ENCODE measurements at regions not wholly inside any gene's neighbourhood (a gene's known extent, or its start where the extent isn't known, plus 50 kb on each side); places are given as distances from the start of the nearest gene placed in this dataset.
"Not testable (repeated sequence)": the region's sequence is repeated elsewhere in the genome, so short reads cannot be mapped to it uniquely, and the experiment has no call there.

DNA sequence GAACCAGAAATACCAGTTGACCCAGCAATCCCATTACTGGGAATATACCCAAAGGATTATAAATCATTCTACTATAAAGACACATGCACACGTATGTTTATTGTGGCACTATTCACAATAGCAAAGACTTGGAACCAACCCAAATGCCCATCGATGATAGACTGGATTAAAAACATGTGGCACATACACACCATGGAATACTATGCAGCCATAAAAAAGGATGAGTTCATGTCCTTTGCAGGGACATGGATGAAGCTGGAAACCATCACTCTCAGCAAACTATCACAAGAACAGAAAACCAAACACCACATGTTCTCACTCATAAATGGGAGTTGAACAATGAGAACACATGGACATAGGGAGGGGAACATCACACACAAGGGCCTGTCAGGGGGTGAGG is 86.2 kb upstream of the SETMAR start:
- not testable (repeated sequence) for DNase-seq (ENCODE audit: low read depth in 4 of 4, low spot score in 3 of 4)

DNA sequence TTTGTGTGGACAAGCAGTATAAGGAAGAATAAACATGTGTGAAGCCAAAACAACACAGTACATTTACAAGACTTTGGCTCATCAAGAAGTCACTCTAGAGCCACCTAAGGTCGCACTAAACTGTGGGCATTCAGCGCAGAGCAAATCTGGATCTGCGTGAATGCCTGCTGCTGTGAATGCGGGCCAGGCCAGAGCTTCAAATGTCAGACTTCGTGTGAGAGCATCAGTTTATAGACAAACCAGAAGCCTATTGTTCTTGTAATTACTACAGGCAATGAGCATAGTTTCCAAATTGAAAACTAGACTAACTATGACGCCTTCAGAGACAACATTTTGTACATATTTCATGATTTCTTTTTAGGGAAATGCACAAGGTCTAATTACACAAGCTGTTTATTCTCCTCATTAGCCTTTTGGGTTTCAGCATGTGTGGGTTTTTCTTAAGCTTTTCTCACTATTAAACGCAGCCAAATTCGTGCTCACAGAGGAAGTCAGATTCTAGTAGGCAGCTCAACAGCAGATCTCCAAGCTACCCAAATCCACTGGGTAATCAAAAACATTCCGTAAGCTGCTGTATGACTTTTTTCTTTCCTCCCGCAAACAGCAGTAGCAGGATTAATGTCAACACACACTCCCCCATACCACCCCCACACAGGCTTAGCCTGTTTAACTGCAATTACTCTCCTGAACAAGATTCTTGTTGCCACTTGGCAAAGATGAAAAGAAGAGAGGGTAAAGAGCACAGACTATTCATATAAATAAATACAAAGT is 84.5 kb upstream of the SETMAR start:
- DNase-seq (ENCODE audit: low read depth in 4 of 4, low spot score in 3 of 4): peak; percentile 8 to 37 (median 22)

DNA sequence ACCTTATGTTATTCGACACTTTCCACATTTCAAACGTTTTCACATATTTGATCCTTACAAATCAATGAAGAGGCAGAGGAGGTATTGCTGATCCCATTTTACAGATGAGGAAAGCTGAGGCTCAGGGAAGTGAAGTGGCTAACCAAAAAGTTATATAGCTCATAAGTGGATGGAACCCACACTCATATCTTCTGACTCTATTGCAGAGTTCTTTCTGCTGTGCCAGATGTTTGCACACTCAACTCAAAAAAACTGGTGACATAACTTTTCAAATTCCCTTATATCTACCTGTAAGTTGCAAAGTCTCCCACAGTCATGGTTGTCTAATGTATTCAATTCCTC is 84.0 kb upstream of the SETMAR start:
- no peak for DNase-seq (ENCODE audit: low read depth in 4 of 4, low spot score in 3 of 4)

DNA sequence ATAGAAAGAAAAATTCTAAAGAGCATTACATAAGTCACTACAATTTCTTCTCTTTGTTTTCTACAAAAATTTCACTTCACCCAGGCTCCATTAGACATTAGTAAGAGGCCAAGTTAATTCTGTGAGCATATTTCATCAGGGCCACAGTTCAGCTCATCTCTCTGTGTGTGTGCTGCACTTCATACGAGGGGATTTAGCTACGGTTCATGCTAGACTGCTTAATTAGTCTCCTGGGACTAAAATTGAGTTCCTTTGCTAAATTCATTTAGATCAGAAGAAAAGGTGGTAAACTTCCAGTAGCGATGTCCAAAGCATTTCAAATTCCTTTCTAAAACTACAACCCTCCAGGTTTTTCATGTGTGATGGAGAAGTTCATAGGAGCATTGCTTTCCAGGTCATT is 83.1 kb upstream of the SETMAR start:
- no peak for DNase-seq (ENCODE audit: low read depth in 4 of 4, low spot score in 3 of 4)

DNA sequence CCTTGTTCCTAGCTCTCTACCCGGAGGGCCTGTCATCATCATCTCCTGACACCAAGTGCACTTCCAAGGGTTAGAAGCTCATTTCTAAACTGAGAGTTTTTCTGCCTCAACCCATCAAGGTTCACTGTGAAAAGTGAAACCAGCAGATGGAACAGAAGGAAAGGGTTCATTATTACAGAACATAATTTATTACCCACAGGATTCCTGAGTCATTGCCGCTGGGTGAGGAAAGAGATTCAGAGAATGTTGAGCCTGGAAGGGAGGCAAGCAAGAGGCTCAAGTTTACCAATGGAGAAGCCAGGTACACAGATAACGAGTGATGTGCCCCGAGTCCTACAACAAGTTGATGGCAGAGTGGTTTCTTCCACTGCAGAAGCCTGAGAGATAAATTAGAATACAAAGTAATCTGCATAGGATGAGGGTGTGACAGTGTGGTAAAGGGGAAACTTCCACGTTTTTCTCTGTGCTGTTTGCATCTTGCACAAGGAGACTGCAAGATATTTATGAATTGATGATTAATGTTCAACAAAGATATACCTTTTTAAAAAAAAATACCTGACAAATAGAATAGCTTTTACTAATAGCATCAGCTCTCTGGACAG is 80.5 kb upstream of the SETMAR start:
- DNase-seq (ENCODE audit: low read depth in 4 of 4, low spot score in 3 of 4): no peak

DNA sequence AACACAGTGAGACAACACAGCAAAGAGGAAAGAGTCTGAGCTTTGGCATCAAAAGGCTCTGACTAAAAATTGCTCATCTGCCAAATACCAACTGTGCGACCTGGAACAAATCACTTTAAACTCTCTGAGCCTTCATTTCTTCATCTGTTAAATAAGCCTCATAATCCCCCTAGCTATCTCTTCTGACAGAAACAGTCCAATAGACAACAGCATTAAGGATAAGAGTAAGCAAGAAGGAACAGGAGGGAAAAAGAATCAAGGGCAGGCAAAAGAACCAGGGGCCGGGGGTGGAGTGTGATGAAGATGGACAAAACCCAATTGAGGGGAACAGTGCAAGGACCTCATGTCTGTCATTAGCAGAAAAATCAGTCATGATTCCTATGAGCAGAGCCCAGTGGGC is 79.4 kb upstream of the SETMAR start:
- no peak for DNase-seq (ENCODE audit: low read depth in 4 of 4, low spot score in 3 of 4)

DNA sequence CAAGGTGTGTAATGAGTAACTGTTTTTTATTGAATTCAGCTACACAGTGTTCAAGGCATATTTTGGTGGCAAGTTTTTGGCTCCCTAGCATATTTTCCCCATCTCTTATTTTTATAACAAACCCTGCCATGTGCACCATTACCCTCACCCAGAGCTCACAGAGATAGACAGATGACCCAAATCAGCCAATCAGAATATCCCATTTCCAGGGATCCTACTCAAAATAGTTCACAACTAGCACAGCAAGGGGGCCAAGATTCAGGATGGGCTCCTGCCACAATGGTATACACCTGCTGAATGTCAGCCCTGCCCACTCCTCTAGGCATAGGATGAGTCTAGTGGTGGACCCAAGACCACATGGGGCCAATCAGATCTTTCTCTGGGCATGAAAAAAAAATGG is 78.8 kb upstream of the SETMAR start:
- no peak for DNase-seq (ENCODE audit: low read depth in 4 of 4, low spot score in 3 of 4)

DNA sequence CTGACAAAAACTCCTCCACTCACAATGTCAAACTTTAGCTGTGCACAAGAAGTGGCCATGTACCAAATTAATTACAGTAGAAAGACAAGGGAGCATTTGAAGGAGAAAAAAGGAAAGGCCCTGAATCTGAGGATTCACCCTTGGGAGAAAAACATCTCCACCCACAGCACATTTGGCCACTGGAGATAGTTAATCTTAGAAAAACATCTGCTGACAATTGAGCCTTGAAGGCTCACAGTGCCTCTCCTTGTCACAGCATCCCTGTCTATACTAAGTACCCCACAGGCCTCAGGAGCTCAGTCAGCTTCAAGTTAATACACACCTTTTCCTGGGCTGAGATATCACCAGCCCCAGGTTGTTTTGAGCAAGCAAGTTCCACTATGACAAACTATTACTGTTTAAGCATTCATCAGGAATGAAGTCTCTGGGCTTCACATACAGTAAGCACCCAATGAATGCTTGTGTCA is 78.1 kb upstream of the SETMAR start:
- DNase-seq (ENCODE audit: low read depth in 4 of 4, low spot score in 3 of 4): no peak

DNA sequence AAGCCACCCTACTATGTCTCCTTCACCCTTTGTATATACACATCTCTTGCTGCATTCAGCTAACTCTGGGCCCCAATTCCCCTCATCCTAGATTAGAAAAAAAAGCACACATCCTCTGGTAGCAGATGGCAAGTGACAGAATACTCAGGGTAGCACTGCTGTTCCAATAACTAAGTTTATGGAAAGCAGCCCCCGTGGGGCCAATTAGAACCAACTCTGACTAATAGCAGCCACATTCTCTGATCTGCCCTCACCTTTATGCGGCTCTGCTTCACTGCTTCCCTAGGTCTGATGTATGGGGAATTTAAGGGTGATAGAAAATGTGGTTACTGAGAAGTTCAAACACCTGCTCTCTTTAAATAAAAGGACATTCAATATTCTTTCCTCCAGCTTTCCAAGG is 74.9 kb upstream of the SETMAR start:
- DNase-seq (ENCODE audit: low read depth in 4 of 4, low spot score in 3 of 4): no peak

DNA sequence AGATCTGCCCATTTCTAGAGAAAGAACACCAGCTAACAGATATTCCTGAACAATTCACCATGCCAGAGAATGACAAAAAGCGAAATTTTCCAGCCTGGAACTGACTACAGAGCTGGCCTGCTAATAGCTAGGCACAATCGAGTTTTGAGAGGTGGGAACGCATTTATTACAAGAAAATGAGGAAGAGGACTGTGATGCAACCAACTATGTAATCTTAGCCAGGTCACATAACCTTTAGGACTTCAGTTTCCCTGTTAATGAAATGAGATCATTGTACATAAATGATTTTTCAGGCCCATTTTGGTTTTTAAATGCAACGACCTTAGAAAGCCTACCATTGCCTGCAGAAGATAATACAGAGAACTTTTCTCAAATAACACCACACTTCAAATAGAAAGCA is 72.1 kb upstream of the SETMAR start:
- DNase-seq (ENCODE audit: low read depth in 4 of 4, low spot score in 3 of 4): no peak

DNA sequence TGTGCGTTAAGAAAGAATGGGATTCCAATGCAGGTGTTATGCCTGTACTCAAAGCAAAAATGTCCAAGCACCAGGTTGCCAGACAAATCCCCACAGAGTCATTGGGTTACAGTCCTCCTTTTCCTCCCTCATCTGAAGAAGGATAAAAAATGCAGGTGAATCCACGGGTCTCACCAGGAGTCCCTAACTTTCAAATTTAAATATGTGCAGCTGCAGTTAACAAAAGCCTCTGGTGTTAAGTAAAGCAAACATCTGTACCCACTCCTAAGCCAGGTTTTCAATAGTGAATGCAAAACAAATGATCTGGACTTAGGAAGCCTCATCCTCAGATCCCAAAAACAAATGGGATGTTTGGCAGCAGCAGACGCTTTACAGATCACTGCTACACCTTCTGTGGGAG is 70.4 kb upstream of the SETMAR start:
- DNase-seq (ENCODE audit: low read depth in 4 of 4, low spot score in 3 of 4): no peak

DNA sequence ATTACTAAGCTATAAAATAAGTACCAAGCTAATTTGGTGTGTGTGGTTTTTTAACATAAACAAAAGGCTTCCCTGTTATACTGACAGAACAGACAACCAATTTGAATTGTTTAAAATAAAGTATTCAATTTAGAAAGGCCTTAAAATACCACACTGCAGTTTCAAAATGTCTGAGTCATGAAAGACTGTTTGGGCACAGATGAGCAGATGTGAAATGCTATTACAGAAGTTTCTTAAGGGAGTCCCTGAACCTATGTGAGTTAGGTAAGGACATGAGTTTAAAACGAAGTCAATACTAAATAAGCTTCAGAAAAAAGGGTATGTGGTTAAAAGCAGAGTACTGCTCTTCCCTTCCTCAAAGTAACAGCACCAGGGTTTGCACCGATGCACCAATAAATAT is 69.7 kb upstream of the SETMAR start:
- DNase-seq (ENCODE audit: low read depth in 4 of 4, low spot score in 3 of 4): no peak

DNA sequence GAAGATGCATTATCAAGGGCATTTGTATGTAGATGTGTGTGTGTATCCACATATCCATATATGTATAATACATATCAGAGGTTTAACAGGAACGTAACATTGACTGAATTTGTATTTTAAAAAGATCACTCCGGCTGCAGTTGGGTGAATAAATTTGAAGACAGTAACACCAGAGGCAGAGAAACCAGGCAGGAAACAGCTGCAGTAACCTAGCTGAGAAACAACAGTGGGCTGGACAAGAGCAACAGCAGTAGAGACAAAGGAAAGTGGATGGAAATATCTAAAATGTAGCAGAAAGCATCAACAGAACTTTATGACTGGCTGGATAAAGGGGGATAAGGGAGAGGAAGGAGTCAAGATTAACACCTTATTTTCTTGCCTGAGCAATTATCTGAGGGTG is 68.3 kb upstream of the SETMAR start:
- DNase-seq (ENCODE audit: low read depth in 4 of 4, low spot score in 3 of 4): no peak

DNA sequence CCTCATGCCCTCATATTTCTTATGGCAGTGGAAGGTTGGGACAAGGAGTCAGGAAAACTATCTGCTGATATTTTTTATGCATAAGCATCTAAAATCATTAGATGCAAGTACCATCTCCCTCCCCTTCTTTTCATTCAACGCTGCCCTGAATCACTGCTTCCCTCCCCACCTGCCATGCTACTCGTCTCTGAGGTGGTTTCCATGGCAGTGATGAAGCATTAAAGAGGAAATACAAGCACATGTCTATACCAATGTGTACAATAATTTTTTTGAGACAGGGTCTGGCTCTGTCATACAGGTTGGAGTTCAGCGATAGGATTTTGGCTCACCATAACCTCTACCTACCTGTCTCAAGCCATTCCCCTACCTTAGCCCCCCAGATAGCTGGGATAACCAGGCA is 67.5 kb upstream of the SETMAR start:
- DNase-seq (ENCODE audit: low read depth in 4 of 4, low spot score in 3 of 4): no peak

DNA sequence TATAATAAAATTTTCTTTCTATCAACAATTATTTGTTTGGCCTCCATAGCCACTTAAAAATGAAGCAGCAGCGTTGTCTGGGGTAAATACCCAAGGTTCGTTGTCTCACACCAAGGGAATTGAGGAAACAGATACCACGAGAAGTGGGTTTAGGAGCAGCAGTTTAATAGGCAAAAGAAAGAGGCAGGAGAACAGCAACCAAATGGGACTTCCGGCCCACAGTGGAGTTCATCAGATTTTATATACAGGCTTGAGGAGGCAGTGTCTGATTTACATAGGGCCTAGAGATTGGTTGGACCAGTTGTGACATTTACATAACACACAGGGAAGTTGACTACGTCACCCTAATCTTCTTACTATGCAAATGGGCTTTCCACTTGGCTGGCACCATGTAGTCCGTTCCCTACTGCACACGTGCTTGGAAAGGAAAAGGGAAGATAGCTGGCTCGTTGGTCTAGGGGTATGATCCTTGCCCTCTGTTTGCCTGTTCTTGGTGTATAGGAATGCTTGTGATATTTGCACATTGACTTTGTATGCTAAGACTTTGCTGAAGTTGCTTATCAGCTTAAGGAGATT is 61.5 kb upstream of the SETMAR start:
- no peak for DNase-seq (ENCODE audit: low read depth in 4 of 4, low spot score in 3 of 4)

DNA sequence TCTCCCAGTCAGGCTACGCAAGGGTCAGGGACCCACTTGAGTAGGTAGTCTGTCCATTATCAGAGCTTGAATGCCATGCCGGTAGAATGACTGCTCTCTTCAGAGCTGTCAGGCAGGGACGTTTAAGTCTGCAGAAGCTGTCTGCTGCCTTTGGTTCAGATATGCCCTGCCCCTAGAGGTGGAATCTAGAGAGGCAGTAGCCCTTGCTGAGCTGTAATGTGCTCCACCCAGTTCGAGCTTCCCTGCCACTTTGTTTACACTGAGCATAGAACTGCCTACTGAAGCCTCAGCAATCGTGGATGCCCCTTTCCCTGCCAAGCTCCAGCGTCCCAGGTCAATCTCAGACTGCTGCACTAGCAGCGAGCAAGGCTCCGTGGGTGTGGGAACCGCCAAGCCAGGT is 57.5 kb upstream of the SETMAR start:
- no peak for DNase-seq (ENCODE audit: low read depth in 4 of 4, low spot score in 3 of 4)

DNA sequence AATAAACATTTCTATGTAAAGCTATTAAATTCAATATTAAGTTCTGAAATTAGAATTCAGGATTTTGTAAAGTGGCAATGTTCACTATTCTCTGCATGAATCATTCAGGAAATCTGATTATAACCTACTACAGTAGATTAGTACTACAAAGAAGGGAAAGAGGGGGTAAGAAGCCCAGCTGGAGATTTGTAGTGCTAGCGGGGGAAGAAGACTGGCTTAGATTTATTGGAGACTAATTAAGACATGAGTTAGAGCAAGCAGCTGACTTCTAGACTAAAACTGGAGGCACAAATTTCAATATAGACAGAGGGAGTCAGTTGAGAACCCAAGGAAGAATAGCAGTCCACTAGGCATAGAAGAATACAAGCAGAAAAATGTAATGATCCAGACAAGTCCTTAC is 55.8 kb upstream of the SETMAR start:
- DNase-seq (ENCODE audit: low read depth in 4 of 4, low spot score in 3 of 4): no peak

DNA sequence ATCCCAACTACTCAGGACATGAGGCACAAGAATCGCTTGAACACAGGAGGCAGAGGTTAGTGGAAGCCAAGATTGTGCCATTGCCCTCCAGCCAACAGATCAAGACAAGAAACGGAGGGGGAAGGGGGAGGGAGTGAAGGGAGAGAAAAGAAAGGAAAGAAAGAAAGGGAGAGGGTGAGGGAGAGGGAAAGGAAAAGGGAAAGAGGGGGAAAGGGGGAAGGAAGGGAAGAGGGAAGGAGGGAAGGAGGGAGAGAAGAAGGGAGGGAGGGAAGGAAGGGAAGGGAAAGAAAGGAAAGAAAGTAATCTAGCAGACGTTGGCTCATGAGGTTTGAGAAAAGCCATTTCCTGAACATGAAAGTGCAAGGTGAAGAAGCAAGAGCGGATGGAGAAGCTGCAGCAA is 53.1 kb upstream of the SETMAR start:
- no peak for DNase-seq (ENCODE audit: low read depth in 4 of 4, low spot score in 3 of 4)

DNA sequence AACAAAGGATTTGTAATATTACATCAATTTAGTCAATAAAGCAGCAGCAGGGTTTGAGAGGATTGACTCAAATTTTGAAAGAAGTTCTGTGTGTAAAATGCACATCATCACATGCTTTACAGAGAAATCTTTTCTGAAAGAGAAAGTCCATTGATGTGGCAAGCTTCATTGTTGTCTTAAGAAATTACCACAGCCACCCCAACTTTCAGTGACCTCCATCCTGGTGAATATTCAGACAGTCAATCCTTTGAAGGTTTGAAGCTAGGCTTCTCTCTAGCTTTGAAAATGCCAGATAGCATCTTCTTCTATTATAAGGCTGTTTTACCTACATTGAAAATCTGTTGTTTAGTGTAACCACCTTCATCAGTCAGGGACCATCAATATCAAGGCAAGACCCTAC is 51.8 kb upstream of the SETMAR start:
- no peak for DNase-seq (ENCODE audit: low read depth in 4 of 4, low spot score in 3 of 4)

DNA sequence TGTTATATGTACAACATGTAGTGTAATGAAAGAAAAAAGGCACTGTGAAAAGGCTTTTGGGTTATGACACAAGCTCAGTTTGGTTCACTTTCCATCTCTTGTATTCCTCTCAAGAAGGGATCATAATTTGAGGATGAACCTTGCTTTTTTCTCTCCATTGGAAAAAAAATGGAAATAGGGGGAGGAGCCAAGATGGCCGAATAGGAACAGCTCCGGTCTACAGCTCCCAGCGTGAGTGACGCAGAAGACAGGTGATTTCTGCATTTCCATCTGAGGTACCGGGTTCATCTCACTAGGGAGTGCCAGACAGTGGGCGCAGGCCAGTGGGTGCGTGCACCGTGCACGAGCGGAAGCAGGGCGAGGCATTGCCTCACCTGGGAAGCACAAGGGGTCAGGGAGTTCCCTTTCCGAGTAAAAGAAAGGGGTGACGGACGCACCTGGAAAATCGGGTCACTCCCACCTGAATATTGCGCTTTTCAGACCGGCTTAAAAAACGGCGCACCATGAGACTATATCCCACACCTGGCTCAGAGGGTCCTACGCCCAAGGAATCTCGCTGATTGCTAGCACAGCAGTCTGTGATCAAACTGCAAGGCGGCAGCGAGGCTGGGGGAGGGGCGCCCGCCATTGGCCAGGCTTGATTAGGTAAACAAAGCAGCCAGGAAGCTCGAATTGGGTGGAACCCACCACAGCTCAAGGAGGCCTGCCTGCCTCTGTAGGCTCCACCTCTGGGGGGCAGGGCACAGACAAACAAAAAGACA is 49.9 kb upstream of the SETMAR start:
- not testable (repeated sequence) for DNase-seq (ENCODE audit: low read depth in 4 of 4, low spot score in 3 of 4)
